DND-41 (cell line): ENCODE measurements at regions not wholly inside any gene's neighbourhood (a gene's known extent, or its start where the extent isn't known, plus 50 kb on each side); places are given as distances from the start of the nearest gene placed in this dataset.

Experiments
- ATAC-seq: fragments of 200-7000 bp; cut with Tn5 transposase; 3 replicates; pipeline ENCODE4 v1.9.1; 2021; ENCODE audit warnings: low read depth; ENCODE audit not compliant: insufficient read depth
- DNase-seq: peaks from one replicate; pipeline ENCODE4 v3.0.0-alpha.2; 2020
- H2AFZ ChIP-seq: 2 replicates; pipeline ENCODE4 v1.6.0; 2012; ENCODE audit warnings: low read depth, low read length
- H3K27ac ChIP-seq: 2 replicates; pipeline ENCODE4 v1.5.1; 2012; ENCODE audit warnings: low read length, inconsistent platforms
- H3K27me3 ChIP-seq: fragments of 200-600 bp; sonication (generic); 2 replicates; pipeline ENCODE4 v1.6.0; 2012; ENCODE audit warnings: low read length, mild to moderate bottlenecking, inconsistent platforms; ENCODE audit not compliant: insufficient read depth, poor library complexity
- H3K36me3 ChIP-seq: 2 replicates; pipeline ENCODE4 v1.5.1; 2012; ENCODE audit warnings: low read length, inconsistent platforms; ENCODE audit not compliant: insufficient read depth
- H3K4me1 ChIP-seq: 2 replicates; pipeline ENCODE4 v1.5.1; 2012; ENCODE audit warnings: mild to moderate bottlenecking, low read length; ENCODE audit not compliant: insufficient read depth
- H3K4me2 ChIP-seq: 2 replicates; pipeline ENCODE4 v1.6.0; 2012; ENCODE audit warnings: mild to moderate bottlenecking, moderate library complexity, low read length, inconsistent platforms; ENCODE audit not compliant: insufficient read depth
- H3K4me3 ChIP-seq, 2 experiments: fragments of 200-600 bp in 1 of 2; shearing (Covaris generic) in 1 of 2; 2 replicates each; pipeline ENCODE4 v1.5.1; 2012 to 2016; ENCODE audit warnings: inconsistent platforms in 2 of 2, low read length in 2 of 2, mild to moderate bottlenecking in 2 of 2, low read depth in 1 of 2, moderate library complexity in 1 of 2
- H3K79me2 ChIP-seq: 2 replicates; pipeline ENCODE4 v1.6.0; 2012; ENCODE audit warnings: low read length, inconsistent platforms; ENCODE audit not compliant: insufficient read depth
- H3K9ac ChIP-seq: 2 replicates; pipeline ENCODE4 v1.6.0; 2012; ENCODE audit warnings: low read depth, mild to moderate bottlenecking, inconsistent platforms, low read length, moderate library complexity
- H3K9me3 ChIP-seq: 2 replicates; pipeline ENCODE4 v1.5.1; 2012; ENCODE audit warnings: low read length, moderate library complexity, mild to moderate bottlenecking, inconsistent platforms; ENCODE audit not compliant: insufficient read depth, severe bottlenecking
- H4K20me1 ChIP-seq: 2 replicates; pipeline ENCODE4 v1.6.0; 2012; ENCODE audit warnings: low read length; ENCODE audit not compliant: insufficient read depth
- EZH2 ChIP-seq: IDR thresholded peaks from 3 replicates; pipeline ENCODE4 v1.6.1; 2012; ENCODE audit warnings: borderline replicate concordance, low read depth, mild to moderate bottlenecking, moderate library complexity, low read length, inconsistent platforms; ENCODE audit not compliant: severe bottlenecking
- TF ChIP-seq, protein P1 (sequence below): IDR thresholded peaks from 2 replicates; pipeline ENCODE4 v1.5.1; 2012; ENCODE audit warnings: borderline replicate concordance, low read length, moderate library complexity, mild to moderate bottlenecking; ENCODE audit not compliant: poor library complexity, severe bottlenecking; ENCODE audit errors: extremely low read depth

DNA sequence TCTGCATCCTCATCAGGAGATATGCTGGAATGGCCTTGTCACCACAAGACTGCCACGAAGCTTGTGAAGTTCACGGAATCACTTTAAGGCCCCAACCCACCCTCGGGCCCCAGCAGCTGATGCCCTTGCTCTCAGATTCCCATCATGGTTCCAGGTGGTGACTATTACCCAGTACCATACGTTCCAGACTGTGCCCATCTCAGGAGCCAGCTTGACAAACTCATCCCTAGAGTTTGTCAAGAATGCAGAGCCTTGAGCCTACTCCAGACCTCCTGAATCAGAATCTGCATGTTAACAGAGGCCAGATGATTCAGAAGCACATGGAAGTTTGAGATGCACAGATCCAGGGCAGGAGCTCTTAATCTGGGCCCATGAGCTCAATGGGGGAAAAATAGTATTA, 53.9 kb upstream of the RBM15 start:
- H4K20me1 ChIP-seq: no peaks in the 10 kb centered on the region

DNA sequence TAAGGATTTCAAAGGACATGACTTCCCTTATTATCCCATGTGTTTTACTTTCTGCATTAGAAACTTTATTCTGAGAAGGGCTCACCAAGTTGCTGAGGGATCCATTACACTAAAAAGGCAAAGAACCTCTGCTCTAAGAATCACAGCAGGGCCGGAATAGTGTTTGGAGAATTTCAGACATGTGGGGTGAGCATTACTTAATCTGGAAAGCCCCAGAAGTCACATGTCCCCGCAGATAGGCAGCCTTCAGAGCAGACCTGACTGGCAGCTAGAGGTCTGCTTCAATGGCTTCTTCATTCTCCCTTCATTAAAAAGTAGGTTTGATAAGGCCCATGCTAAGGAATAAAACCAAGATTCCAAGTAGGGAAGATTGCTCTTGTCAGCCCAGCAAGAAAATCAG, 52.6 kb upstream of the RBM15 start:
- no peak overlapping the region for H3K27ac ChIP-seq
- H3K4me2 ChIP-seq: no peak overlapping the region
- H3K27me3 ChIP-seq: peaks cover 20% of the 10 kb centered on the region
- no peaks in the 10 kb centered on the region for H3K79me2 ChIP-seq
- H2AFZ ChIP-seq: no peak overlapping the region
- no peak overlapping the region for H3K9ac ChIP-seq
- H3K4me1 ChIP-seq: no peaks in the 10 kb centered on the region
- no peaks in the 10 kb centered on the region for H4K20me1 ChIP-seq
- TF ChIP-seq, protein P1, sequence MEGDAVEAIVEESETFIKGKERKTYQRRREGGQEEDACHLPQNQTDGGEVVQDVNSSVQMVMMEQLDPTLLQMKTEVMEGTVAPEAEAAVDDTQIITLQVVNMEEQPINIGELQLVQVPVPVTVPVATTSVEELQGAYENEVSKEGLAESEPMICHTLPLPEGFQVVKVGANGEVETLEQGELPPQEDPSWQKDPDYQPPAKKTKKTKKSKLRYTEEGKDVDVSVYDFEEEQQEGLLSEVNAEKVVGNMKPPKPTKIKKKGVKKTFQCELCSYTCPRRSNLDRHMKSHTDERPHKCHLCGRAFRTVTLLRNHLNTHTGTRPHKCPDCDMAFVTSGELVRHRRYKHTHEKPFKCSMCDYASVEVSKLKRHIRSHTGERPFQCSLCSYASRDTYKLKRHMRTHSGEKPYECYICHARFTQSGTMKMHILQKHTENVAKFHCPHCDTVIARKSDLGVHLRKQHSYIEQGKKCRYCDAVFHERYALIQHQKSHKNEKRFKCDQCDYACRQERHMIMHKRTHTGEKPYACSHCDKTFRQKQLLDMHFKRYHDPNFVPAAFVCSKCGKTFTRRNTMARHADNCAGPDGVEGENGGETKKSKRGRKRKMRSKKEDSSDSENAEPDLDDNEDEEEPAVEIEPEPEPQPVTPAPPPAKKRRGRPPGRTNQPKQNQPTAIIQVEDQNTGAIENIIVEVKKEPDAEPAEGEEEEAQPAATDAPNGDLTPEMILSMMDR: no peak
- TF ChIP-seq EZH2: no peak
- no peak for DNase-seq
- no peaks in the 10 kb centered on the region for H3K9me3 ChIP-seq
- ATAC-seq: no peak
- H3K4me3 ChIP-seq: no peak overlapping the region
- no peaks in the 10 kb centered on the region for H3K36me3 ChIP-seq

More for the DNA sequence above, 53.9 kb upstream of the RBM15 start:
- Histone ChIP-seq H3K27me3 (peaks cover 18% of the 10 kb centered on the region), H3K9ac (no peak overlapping the region), H3K79me2 (no peaks in the 10 kb centered on the region), H3K4me2 (no peak overlapping the region), H2AFZ (no peak overlapping the region), H3K4me1 (no peaks in the 10 kb centered on the region), H3K27ac (no peak overlapping the region), H3K4me3 (no peak overlapping the region), H3K9me3 (no peaks in the 10 kb centered on the region), H3K36me3 (no peaks in the 10 kb centered on the region)
- TF ChIP-seq, protein P1: no peak
- TF ChIP-seq EZH2: no peak
- no peak for DNase-seq
- no peak for ATAC-seq

DNA sequence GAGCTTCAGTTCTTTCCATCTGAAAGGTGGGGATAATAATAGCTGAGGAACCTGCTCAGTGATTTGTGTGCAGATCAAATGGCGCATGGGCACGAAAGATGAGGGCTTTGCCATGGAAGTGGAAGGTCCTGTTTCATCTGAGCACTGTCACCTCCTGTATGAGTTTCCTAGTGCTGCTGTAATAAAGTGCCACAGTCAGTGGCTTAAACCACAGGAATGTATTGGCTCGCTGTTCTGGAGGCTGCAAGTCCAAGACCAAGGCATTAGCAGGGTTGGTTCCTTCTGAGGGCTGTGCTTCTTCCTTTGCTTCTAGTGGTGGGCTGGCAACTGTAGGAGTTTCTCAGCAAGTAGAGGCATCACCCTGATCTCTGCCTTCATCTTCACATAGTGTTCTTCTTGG, 51.1 kb upstream of the RBM15 start:
- ATAC-seq (no peak), DNase-seq (no peak)
- Histone ChIP-seq H4K20me1 (no peaks in the 10 kb centered on the region), H2AFZ (no peak overlapping the region), H3K9ac (no peak overlapping the region), H3K27ac (no peak overlapping the region), H3K4me1 (no peaks in the 10 kb centered on the region), H3K27me3 (peaks cover 25% of the 10 kb centered on the region), H3K79me2 (no peaks in the 10 kb centered on the region), H3K9me3 (no peaks in the 10 kb centered on the region), H3K4me2 (no peak overlapping the region), H3K4me3 (no peak overlapping the region), H3K36me3 (no peaks in the 10 kb centered on the region)
- TF ChIP-seq EZH2: no peak
- TF ChIP-seq, protein P1: no peak
